OCI-LY7 (cell line): ENCODE measurements at regions not wholly inside any gene's neighbourhood (a gene's known extent, or its start where the extent isn't known, plus 50 kb on each side); places are given as distances from the start of the nearest gene placed in this dataset.

Experiments used
- BruUV-seq: library from RNA; stranded (reverse); fragments of 400-500 nt; replicated peaks from 2 replicates; lab custom pipeline; 2021; lab: Mats Ljungman, UMichigan
- CTCF ChIA-PET: fragments of 300-600 bp; sonication (Branson Sonifier 250); formaldehyde crosslinking; loops from one replicate; lab custom pipeline; 2022; ENCODE audit warnings: antibody characterized with exemption; ENCODE audit not compliant: unreplicated experiment; lab: Charles Lee
- POLR2A ChIA-PET: fragments of 300-600 bp; sonication (Branson Sonifier 250); formaldehyde crosslinking; loops from one replicate; lab custom pipeline; 2022; ENCODE audit warnings: antibody characterized with exemption; lab: Charles Lee
- DNase-seq: peaks from one replicate; pipeline ENCODE4 v3.0.0-alpha.2; 2015; ENCODE audit warnings: low spot score
- H2AFZ ChIP-seq: fragments of 200-600 bp; sonication (generic), shearing (Covaris generic); 2 replicates; pipeline ENCODE4 v1.6.1; 2014; ENCODE audit warnings: mild to moderate bottlenecking, antibody characterized with exemption, low read length, moderate library complexity
- H3K27ac ChIP-seq: fragments of 200-600 bp; sonication (generic); 2 replicates; pipeline ENCODE4 v1.5.1; 2014; ENCODE audit warnings: mixed run types, low read depth, mild to moderate bottlenecking, moderate library complexity, low read length, inconsistent platforms; ENCODE audit not compliant: poor library complexity, severe bottlenecking
- H3K36me3 ChIP-seq: fragments of 200-600 bp; sonication (generic); 2 replicates; pipeline ENCODE4 v1.6.1; 2014; ENCODE audit warnings: mild to moderate bottlenecking, antibody characterized with exemption, low read length, moderate library complexity, mixed read lengths; ENCODE audit not compliant: insufficient read depth
- H3K4me1 ChIP-seq: fragments of 200-600 bp; sonication (generic); 2 replicates; pipeline ENCODE4 v1.5.1; 2014; ENCODE audit warnings: mild to moderate bottlenecking, low read length; ENCODE audit not compliant: insufficient read depth, poor library complexity, severe bottlenecking
- H3K4me2 ChIP-seq: fragments of 200-600 bp; sonication (generic); 2 replicates; pipeline ENCODE4 v1.6.1; 2014; ENCODE audit warnings: mild to moderate bottlenecking, low read length
- H3K4me3 ChIP-seq: fragments of 200-600 bp; sonication (generic); 2 replicates; pipeline ENCODE4 v1.5.1; 2014; ENCODE audit warnings: mild to moderate bottlenecking, low read depth, low read length; ENCODE audit not compliant: poor library complexity, severe bottlenecking
- H3K79me2 ChIP-seq: fragments of 200-600 bp; sonication (generic); 2 replicates; pipeline ENCODE4 v1.6.1; 2016; ENCODE audit warnings: low read depth, mild to moderate bottlenecking, low read length, moderate library complexity, mixed read lengths; ENCODE audit not compliant: insufficient read depth
- H3K9me2 ChIP-seq: fragments of 200-600 bp; sonication (generic); 2 replicates; pipeline ENCODE4 v1.6.1; 2016; ENCODE audit warnings: mild to moderate bottlenecking, low read length, mixed read lengths; ENCODE audit not compliant: insufficient read depth
- H3K9me3 ChIP-seq: fragments of 200-600 bp; sonication (generic); 2 replicates; pipeline ENCODE4 v1.6.1; 2014; ENCODE audit warnings: mild to moderate bottlenecking, mixed run types, low read length, mixed read lengths
- H4K20me1 ChIP-seq: fragments of 200-600 bp; sonication (generic); 2 replicates; pipeline ENCODE4 v1.6.1; 2014; ENCODE audit warnings: mild to moderate bottlenecking, antibody characterized with exemption, low read length, moderate library complexity, mixed read lengths; ENCODE audit not compliant: insufficient read depth
- EZH2phosphoT487 ChIP-seq: fragments of 200-600 bp; sonication (generic); IDR thresholded peaks from 2 replicates; pipeline ENCODE4 v1.6.1; 2018; ENCODE audit warnings: low read depth, borderline replicate concordance, mild to moderate bottlenecking, mixed run types, antibody characterized with exemption, low read length, moderate library complexity, mixed read lengths
- intact Hi-C: fragments of 100-400 bp; cut with micrococcal nuclease; formaldehyde crosslinking; loops from one replicate; pipeline ENCODE4 v1.10.0; 2022; ENCODE audit not compliant: unreplicated experiment
- TF ChIP-seq, protein P1 (sequence below): fragments of 200-600 bp; sonication (generic); conservative IDR thresholded peaks from 2 replicates; pipeline ENCODE4 v1.5.1; 2014; ENCODE audit warnings: mild to moderate bottlenecking, antibody characterized with exemption, low read length, moderate library complexity, mixed read lengths

DNA sequence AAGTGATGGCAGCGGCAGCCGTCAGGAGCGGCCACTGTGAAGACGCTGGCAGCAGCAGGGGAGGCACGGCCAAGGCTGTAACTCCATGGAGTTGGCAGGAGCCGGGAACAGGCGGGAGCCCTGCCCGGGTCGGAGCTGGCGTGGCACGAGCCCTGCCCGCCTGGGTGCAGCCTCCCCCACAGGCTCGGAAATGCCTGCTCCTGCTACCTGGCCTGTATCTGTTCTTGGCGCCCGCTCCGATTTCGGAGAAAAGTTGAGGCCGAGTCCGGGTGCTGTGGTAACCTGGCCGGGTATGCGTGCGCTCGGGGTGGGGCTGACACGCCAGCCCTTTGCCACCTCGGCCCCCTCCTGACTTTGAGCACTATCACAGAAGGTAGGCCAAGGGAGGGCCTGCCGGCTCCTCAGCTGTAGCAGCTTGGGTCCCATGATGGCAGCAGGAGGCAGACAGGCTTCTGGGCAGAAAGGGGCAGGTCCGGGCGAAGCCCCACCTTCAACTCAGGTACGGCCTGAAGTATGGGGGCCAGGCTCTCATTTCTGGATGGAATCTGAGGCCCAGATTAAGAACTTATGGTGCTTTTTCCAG is 51.2 kb upstream of the SHISA3 start:
- peaks cover 11% of the 10 kb centered on the region for H3K4me1 ChIP-seq
- no peaks in the 10 kb centered on the region for H3K36me3 ChIP-seq
- CTCF ChIA-PET, result interaction anchor here (0.6 kb wide), 1 partner anchor 185 kb away, joined by 3 read pairs; no protein-coding TSS in a partner anchor
- no peak for DNase-seq
- no peak overlapping the region for H2AFZ ChIP-seq
- no peak overlapping the region for H3K27ac ChIP-seq
- H3K4me3 ChIP-seq, result no peak overlapping the region
- no peaks in the 10 kb centered on the region for H3K9me2 ChIP-seq
- no peak for TF ChIP-seq EZH2phosphoT487
- TF ChIP-seq, protein P1, sequence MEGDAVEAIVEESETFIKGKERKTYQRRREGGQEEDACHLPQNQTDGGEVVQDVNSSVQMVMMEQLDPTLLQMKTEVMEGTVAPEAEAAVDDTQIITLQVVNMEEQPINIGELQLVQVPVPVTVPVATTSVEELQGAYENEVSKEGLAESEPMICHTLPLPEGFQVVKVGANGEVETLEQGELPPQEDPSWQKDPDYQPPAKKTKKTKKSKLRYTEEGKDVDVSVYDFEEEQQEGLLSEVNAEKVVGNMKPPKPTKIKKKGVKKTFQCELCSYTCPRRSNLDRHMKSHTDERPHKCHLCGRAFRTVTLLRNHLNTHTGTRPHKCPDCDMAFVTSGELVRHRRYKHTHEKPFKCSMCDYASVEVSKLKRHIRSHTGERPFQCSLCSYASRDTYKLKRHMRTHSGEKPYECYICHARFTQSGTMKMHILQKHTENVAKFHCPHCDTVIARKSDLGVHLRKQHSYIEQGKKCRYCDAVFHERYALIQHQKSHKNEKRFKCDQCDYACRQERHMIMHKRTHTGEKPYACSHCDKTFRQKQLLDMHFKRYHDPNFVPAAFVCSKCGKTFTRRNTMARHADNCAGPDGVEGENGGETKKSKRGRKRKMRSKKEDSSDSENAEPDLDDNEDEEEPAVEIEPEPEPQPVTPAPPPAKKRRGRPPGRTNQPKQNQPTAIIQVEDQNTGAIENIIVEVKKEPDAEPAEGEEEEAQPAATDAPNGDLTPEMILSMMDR, result no peak
- no peak overlapping the region for H3K4me2 ChIP-seq
- H4K20me1 ChIP-seq, result no peaks in the 10 kb centered on the region
- intact Hi-C loops, result no loop called here
- H3K79me2 ChIP-seq, result no peaks in the 10 kb centered on the region
- POLR2A ChIA-PET, result no interaction called here
- BruUV-seq, result no TSS peak
- no peaks in the 10 kb centered on the region for H3K9me3 ChIP-seq

DNA sequence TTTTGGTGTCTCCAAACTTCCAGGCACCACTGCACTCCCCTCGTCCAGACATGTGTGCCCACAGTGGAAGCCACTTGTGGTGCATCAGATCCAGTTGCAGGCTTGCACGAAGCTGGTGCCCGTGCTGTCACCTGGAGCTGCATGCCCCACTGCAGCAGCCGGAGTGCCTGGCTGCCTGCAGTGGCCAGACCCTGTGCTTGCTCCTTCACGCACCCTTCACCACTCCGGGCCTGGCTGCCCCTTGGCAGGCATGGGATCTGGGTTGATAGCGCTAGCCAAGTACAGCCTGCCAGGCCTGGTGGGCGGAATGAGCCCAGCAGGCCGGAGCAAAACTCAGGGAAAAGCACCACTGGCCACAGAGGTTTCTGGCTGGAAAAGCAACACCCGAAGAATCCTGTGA is 50.2 kb upstream of the SHISA3 start:
- Histone ChIP-seq H3K4me3 (no peak overlapping the region), H3K4me2 (no peak overlapping the region), H3K4me1 (peaks cover 11% of the 10 kb centered on the region), H3K36me3 (no peaks in the 10 kb centered on the region), H3K9me3 (no peaks in the 10 kb centered on the region), H4K20me1 (no peaks in the 10 kb centered on the region), H3K79me2 (no peaks in the 10 kb centered on the region), H3K27ac (no peak overlapping the region), H3K9me2 (no peaks in the 10 kb centered on the region), H2AFZ (no peak overlapping the region)
- TF ChIP-seq, protein P1, result no peak
- no peak for TF ChIP-seq EZH2phosphoT487
- BruUV-seq, result no TSS peak
- intact Hi-C loops, result no loop called here
- DNase-seq, result no peak
- CTCF ChIA-PET, result interaction anchor here (0.6 kb wide), 1 partner anchor 10 kb away, joined by 3 read pairs; no protein-coding TSS in a partner anchor
- POLR2A ChIA-PET, result no interaction called here
